OCI-LY1 (cell line): ENCODE measurements at regions not wholly inside any gene's neighbourhood (a gene's known extent, or its start where the extent isn't known, plus 50 kb on each side); places are given as distances from the start of the nearest gene placed in this dataset.

Experiments
- H2AFZ ChIP-seq: fragments of 200-600 bp; sonication (generic), shearing (Covaris generic); 2 replicates; pipeline ENCODE4 v1.6.0; 2014; ENCODE audit warnings: antibody characterized with exemption, mild to moderate bottlenecking, low read length
- H3F3A ChIP-seq: fragments of 200-600 bp; sonication (generic), shearing (Covaris generic); 2 replicates; pipeline ENCODE4 v1.6.0; 2014; ENCODE audit warnings: mild to moderate bottlenecking, antibody characterized with exemption, low read length, moderate library complexity; ENCODE audit not compliant: insufficient read depth
- H3K27ac ChIP-seq: fragments of 200-600 bp; sonication (generic); 2 replicates; pipeline ENCODE4 v1.5.1; 2014; ENCODE audit warnings: low read length, mixed run types, mild to moderate bottlenecking, low read depth; ENCODE audit not compliant: poor library complexity, severe bottlenecking
- H3K27me3 ChIP-seq: fragments of 200-600 bp; sonication (generic); 2 replicates; pipeline ENCODE4 v1.6.0; 2014; ENCODE audit warnings: antibody characterized with exemption, mild to moderate bottlenecking, low read length, moderate library complexity; ENCODE audit not compliant: insufficient read depth
- H3K36me3 ChIP-seq: fragments of 200-600 bp; sonication (generic); 2 replicates; pipeline ENCODE4 v1.6.1; 2014; ENCODE audit warnings: mild to moderate bottlenecking, antibody characterized with exemption, low read length, moderate library complexity, mixed read lengths; ENCODE audit not compliant: insufficient read depth
- H3K4me1 ChIP-seq: fragments of 200-600 bp; sonication (generic); 2 replicates; pipeline ENCODE4 v1.5.1; 2014; ENCODE audit warnings: mild to moderate bottlenecking, low read length, moderate library complexity; ENCODE audit not compliant: insufficient read depth, severe bottlenecking
- H3K4me2 ChIP-seq: fragments of 200-600 bp; sonication (generic), shearing (Covaris generic); 2 replicates; pipeline ENCODE4 v1.6.1; 2014; ENCODE audit warnings: low read length
- H3K4me3 ChIP-seq: fragments of 200-600 bp; sonication (generic); 2 replicates; pipeline ENCODE4 v1.5.1; 2014; ENCODE audit warnings: low read length, low read depth, mild to moderate bottlenecking, mixed read lengths; ENCODE audit not compliant: poor library complexity, severe bottlenecking
- H3K79me2 ChIP-seq: fragments of 200-600 bp; shearing (Covaris generic); 2 replicates; pipeline ENCODE4 v1.6.1; 2016; ENCODE audit warnings: mixed run types, low read length, mixed read lengths; ENCODE audit not compliant: insufficient read depth
- H3K9ac ChIP-seq: fragments of 200-600 bp; sonication (generic), shearing (Covaris generic); 2 replicates; pipeline ENCODE4 v1.6.1; 2014; ENCODE audit warnings: mild to moderate bottlenecking, low read length, mixed read lengths
- H3K9me2 ChIP-seq: fragments of 200-600 bp; sonication (generic), shearing (Covaris generic); 2 replicates; pipeline ENCODE4 v1.6.1; 2014; ENCODE audit warnings: low read depth, mild to moderate bottlenecking, low read length, mixed read lengths
- H3K9me3 ChIP-seq: fragments of 200-600 bp; shearing (Covaris generic); 2 replicates; pipeline ENCODE4 v1.6.1; 2014; ENCODE audit warnings: low read length, mixed read lengths
- H4K20me1 ChIP-seq: fragments of 200-600 bp; sonication (generic), shearing (Covaris generic); 2 replicates; pipeline ENCODE4 v1.6.0; 2016; ENCODE audit warnings: mild to moderate bottlenecking, low read length; ENCODE audit not compliant: insufficient read depth
- EZH2 ChIP-seq: fragments of 200-600 bp; sonication (generic), shearing (Covaris generic); IDR thresholded peaks from 2 replicates; pipeline ENCODE4 v1.8.0; 2017; ENCODE audit warnings: borderline replicate concordance, mixed run types, mild to moderate bottlenecking, antibody characterized with exemption, low read length, moderate library complexity, mixed read lengths
- TF ChIP-seq, protein P1 (sequence below): fragments of 200-600 bp; sonication (generic), shearing (Covaris generic); IDR thresholded peaks from 2 replicates; pipeline ENCODE4 v1.5.1; 2017; ENCODE audit warnings: mild to moderate bottlenecking, antibody characterized with exemption, low read length, moderate library complexity, mixed read lengths

DNA sequence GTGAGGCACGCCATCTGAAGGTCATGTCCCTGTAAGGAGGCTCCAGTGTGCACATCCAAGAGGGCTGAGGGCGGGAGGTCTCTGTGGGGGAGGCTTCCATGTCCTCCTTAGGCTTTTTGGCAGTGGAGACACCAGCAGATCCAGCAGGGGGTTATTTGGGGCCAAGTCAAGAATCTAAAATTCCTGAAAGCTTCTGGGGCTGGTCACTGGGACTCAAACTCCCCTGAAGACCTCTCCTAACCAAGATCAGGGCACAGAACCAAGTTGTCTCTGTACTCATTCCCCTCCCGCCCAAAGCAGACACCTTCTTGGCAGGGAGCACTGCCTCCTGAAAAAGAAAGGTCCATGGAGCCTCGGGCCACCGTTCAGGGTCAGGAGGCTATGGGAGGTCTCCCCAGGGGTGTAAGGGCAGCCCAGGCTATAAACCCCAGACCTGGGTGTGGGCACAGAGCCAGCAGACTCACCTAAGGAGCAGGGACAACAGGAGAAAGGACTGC lies 127.4 kb upstream of the ADRA1B start:
- no peak overlapping the region for H3K9ac ChIP-seq
- no peaks in the 10 kb centered on the region for H3K36me3 ChIP-seq
- H3K4me3 ChIP-seq: no peak overlapping the region
- no peak overlapping the region for H3K27ac ChIP-seq
- H3K4me2 ChIP-seq: no peak overlapping the region
- H4K20me1 ChIP-seq: no peaks in the 10 kb centered on the region
- no peaks in the 10 kb centered on the region for H3F3A ChIP-seq
- no peaks in the 10 kb centered on the region for H3K79me2 ChIP-seq
- TF ChIP-seq EZH2: no peak
- TF ChIP-seq, protein P1, sequence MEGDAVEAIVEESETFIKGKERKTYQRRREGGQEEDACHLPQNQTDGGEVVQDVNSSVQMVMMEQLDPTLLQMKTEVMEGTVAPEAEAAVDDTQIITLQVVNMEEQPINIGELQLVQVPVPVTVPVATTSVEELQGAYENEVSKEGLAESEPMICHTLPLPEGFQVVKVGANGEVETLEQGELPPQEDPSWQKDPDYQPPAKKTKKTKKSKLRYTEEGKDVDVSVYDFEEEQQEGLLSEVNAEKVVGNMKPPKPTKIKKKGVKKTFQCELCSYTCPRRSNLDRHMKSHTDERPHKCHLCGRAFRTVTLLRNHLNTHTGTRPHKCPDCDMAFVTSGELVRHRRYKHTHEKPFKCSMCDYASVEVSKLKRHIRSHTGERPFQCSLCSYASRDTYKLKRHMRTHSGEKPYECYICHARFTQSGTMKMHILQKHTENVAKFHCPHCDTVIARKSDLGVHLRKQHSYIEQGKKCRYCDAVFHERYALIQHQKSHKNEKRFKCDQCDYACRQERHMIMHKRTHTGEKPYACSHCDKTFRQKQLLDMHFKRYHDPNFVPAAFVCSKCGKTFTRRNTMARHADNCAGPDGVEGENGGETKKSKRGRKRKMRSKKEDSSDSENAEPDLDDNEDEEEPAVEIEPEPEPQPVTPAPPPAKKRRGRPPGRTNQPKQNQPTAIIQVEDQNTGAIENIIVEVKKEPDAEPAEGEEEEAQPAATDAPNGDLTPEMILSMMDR: no peak
- H3K4me1 ChIP-seq: no peaks in the 10 kb centered on the region
- H3K9me2 ChIP-seq: no peaks in the 10 kb centered on the region
- H3K27me3 ChIP-seq: no peaks in the 10 kb centered on the region
- no peaks in the 10 kb centered on the region for H3K9me3 ChIP-seq
- H2AFZ ChIP-seq: no peak overlapping the region

DNA sequence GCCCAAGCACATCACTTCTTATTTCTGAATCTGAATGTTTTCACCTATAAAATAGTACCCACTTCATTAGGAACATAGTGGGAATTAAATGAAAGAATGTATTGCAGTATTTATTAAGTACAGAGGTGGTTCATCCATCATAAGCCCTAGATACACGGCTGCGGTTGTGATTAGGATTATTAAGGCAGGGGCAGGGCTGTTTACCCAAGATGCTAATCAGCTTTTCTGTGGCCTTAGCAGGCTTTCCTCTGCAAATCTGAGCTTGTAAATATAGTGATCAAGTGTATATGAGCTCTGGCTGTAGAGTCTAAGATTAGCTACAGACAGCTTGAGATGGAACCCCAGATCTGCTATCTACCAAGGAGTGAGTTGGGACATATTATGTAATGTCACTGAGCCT lies 124.1 kb upstream of the ADRA1B start:
- no peaks in the 10 kb centered on the region for H3F3A ChIP-seq

DNA sequence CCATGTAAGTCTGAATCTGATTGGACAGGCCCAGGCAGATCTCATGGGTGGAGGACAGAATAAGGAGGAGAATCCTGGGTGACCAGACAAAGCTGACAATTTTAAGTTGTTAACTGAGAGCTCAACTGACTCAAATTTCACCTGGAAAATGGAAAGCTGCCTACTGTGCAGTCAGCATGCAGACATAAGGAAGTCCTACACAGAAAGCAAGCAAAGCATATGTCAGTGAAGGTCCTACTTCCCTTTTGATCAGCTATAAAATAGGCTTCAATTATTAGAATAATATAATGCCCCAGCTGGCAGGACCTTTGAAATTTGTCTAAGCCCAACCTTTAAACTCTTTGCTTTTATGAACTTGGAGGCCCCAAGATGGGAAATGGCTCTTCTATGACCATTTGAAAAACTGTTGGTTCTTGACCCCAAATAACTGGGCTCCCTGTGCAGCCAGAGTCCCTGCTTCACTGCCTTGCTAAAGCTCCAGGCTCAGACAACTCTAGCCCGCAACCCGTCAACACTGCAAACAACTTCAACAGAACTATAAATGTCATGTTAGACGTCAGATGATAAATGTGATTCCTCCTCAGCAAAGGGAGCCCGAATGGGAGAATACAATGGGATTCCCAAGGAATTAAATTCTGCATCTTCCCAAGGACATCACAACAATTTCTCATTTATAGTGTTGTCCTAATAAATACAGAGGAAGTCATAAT lies 118.9 kb upstream of the ADRA1B start:
- Histone ChIP-seq H3K4me2 (no peak overlapping the region), H3F3A (no peaks in the 10 kb centered on the region), H3K4me3 (no peak overlapping the region), H3K27ac (no peak overlapping the region), H3K9ac (no peak overlapping the region), H4K20me1 (no peaks in the 10 kb centered on the region), H3K36me3 (no peaks in the 10 kb centered on the region), H2AFZ (no peak overlapping the region), H3K4me1 (no peaks in the 10 kb centered on the region), H3K9me3 (no peaks in the 10 kb centered on the region), H3K9me2 (no peaks in the 10 kb centered on the region), H3K79me2 (no peaks in the 10 kb centered on the region), H3K27me3 (no peaks in the 10 kb centered on the region)
- TF ChIP-seq EZH2: no peak
- TF ChIP-seq, protein P1: no peak

More for the DNA sequence above, 124.1 kb upstream of the ADRA1B start:
- Histone ChIP-seq H3K9ac (no peak overlapping the region), H3K4me3 (no peak overlapping the region), H3K27me3 (no peaks in the 10 kb centered on the region), H4K20me1 (no peaks in the 10 kb centered on the region), H3K79me2 (no peaks in the 10 kb centered on the region), H2AFZ (no peak overlapping the region), H3K9me2 (no peaks in the 10 kb centered on the region), H3K4me1 (no peaks in the 10 kb centered on the region), H3K4me2 (no peak overlapping the region), H3K36me3 (no peaks in the 10 kb centered on the region), H3K9me3 (no peaks in the 10 kb centered on the region), H3K27ac (no peak overlapping the region)
- TF ChIP-seq EZH2: no peak
- TF ChIP-seq, protein P1: no peak
